DND-41 (cell line): ENCODE measurements at regions not wholly inside any gene's neighbourhood (a gene's known extent, or its start where the extent isn't known, plus 50 kb on each side); places are given as distances from the start of the nearest gene placed in this dataset.

Experiments used
- ATAC-seq: fragments of 200-7000 bp; cut with Tn5 transposase; 3 replicates; pipeline ENCODE4 v1.9.1; 2021; ENCODE audit warnings: low read depth; ENCODE audit not compliant: insufficient read depth
- DNase-seq: peaks from one replicate; pipeline ENCODE4 v3.0.0-alpha.2; 2020
- H2AFZ ChIP-seq: 2 replicates; pipeline ENCODE4 v1.6.0; 2012; ENCODE audit warnings: low read depth, low read length
- H3K27ac ChIP-seq: 2 replicates; pipeline ENCODE4 v1.5.1; 2012; ENCODE audit warnings: low read length, inconsistent platforms
- H3K27me3 ChIP-seq: fragments of 200-600 bp; sonication (generic); 2 replicates; pipeline ENCODE4 v1.6.0; 2012; ENCODE audit warnings: low read length, mild to moderate bottlenecking, inconsistent platforms; ENCODE audit not compliant: insufficient read depth, poor library complexity
- H3K36me3 ChIP-seq: 2 replicates; pipeline ENCODE4 v1.5.1; 2012; ENCODE audit warnings: low read length, inconsistent platforms; ENCODE audit not compliant: insufficient read depth
- H3K4me1 ChIP-seq: 2 replicates; pipeline ENCODE4 v1.5.1; 2012; ENCODE audit warnings: mild to moderate bottlenecking, low read length; ENCODE audit not compliant: insufficient read depth
- H3K4me2 ChIP-seq: 2 replicates; pipeline ENCODE4 v1.6.0; 2012; ENCODE audit warnings: mild to moderate bottlenecking, moderate library complexity, low read length, inconsistent platforms; ENCODE audit not compliant: insufficient read depth
- H3K4me3 ChIP-seq, 2 experiments: fragments of 200-600 bp in 1 of 2; shearing (Covaris generic) in 1 of 2; 2 replicates each; pipeline ENCODE4 v1.5.1; 2012 to 2016; ENCODE audit warnings: inconsistent platforms in 2 of 2, low read length in 2 of 2, mild to moderate bottlenecking in 2 of 2, low read depth in 1 of 2, moderate library complexity in 1 of 2
- H3K79me2 ChIP-seq: 2 replicates; pipeline ENCODE4 v1.6.0; 2012; ENCODE audit warnings: low read length, inconsistent platforms; ENCODE audit not compliant: insufficient read depth
- H3K9ac ChIP-seq: 2 replicates; pipeline ENCODE4 v1.6.0; 2012; ENCODE audit warnings: low read depth, mild to moderate bottlenecking, inconsistent platforms, low read length, moderate library complexity
- H3K9me3 ChIP-seq: 2 replicates; pipeline ENCODE4 v1.5.1; 2012; ENCODE audit warnings: low read length, moderate library complexity, mild to moderate bottlenecking, inconsistent platforms; ENCODE audit not compliant: insufficient read depth, severe bottlenecking
- H4K20me1 ChIP-seq: 2 replicates; pipeline ENCODE4 v1.6.0; 2012; ENCODE audit warnings: low read length; ENCODE audit not compliant: insufficient read depth
- CTCF ChIP-seq: IDR thresholded peaks from 2 replicates; pipeline ENCODE4 v1.5.1; 2012; ENCODE audit warnings: borderline replicate concordance, low read length, moderate library complexity, mild to moderate bottlenecking; ENCODE audit not compliant: poor library complexity, severe bottlenecking; ENCODE audit errors: extremely low read depth
- EZH2 ChIP-seq: IDR thresholded peaks from 3 replicates; pipeline ENCODE4 v1.6.1; 2012; ENCODE audit warnings: borderline replicate concordance, low read depth, mild to moderate bottlenecking, moderate library complexity, low read length, inconsistent platforms; ENCODE audit not compliant: severe bottlenecking

GRCh38 chr3:30187366-30187765 lies 419.0 kb upstream of the TGFBR2 start:
- Histone ChIP-seq H3K27me3 (no peaks in the 10 kb centered on the region), H3K4me3 (no peak overlapping the region), H3K4me1 (no peaks in the 10 kb centered on the region), H3K36me3 (no peaks in the 10 kb centered on the region), H3K9ac (no peak overlapping the region), H4K20me1 (no peaks in the 10 kb centered on the region), H3K79me2 (no peaks in the 10 kb centered on the region), H3K4me2 (no peak overlapping the region), H3K27ac (no peak overlapping the region), H3K9me3 (no peaks in the 10 kb centered on the region), H2AFZ (no peak overlapping the region)
- TF ChIP-seq EZH2 = no peak
- TF ChIP-seq CTCF = no peak
- ATAC-seq (no peak), DNase-seq (no peak)

DNA sequence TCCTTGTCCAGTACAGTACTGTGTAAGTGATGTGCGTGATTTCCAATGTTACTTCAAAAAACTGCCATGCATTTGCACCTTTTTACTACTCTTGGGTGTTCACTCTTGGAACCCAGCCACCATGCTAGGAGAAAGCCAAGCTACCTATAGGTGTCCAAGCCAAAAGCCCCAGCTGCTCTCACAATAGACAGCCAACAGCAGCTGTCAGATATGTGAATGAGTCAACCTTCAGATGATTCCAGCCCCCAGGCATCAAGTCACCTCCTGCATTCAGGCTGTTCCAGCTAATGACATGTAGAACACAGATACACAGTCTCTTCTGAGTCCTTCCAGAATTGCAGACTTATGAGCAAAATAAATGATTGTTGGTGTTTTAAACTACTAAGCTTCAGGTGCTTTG lies 417.7 kb upstream of the TGFBR2 start:
- TF ChIP-seq EZH2 (no peak), CTCF (no peak)
- DNase-seq (no peak), ATAC-seq (no peak)

GRCh38 chr3:30189900-30190299 lies 416.5 kb upstream of the TGFBR2 start:
- no peak for TF ChIP-seq EZH2
- TF ChIP-seq CTCF = no peak
- Histone ChIP-seq H3K27ac (no peak overlapping the region), H2AFZ (no peak overlapping the region), H3K4me1 (no peaks in the 10 kb centered on the region), H3K36me3 (no peaks in the 10 kb centered on the region), H3K9ac (no peak overlapping the region), H3K79me2 (no peaks in the 10 kb centered on the region), H3K4me3 (no peak overlapping the region), H4K20me1 (no peaks in the 10 kb centered on the region), H3K4me2 (no peak overlapping the region), H3K27me3 (no peaks in the 10 kb centered on the region), H3K9me3 (no peaks in the 10 kb centered on the region)
- DNase-seq (no peak), ATAC-seq (no peak)

More for the DNA sequence above, 417.7 kb upstream of the TGFBR2 start:
- no peaks in the 10 kb centered on the region for H3K9me3 ChIP-seq
- no peaks in the 10 kb centered on the region for H3K27me3 ChIP-seq
- no peak overlapping the region for H2AFZ ChIP-seq
- no peaks in the 10 kb centered on the region for H3K36me3 ChIP-seq
- H3K4me1 ChIP-seq = no peaks in the 10 kb centered on the region
- no peak overlapping the region for H3K27ac ChIP-seq
- no peak overlapping the region for H3K4me3 ChIP-seq
- H3K79me2 ChIP-seq = no peaks in the 10 kb centered on the region
- no peak overlapping the region for H3K9ac ChIP-seq
- H4K20me1 ChIP-seq = no peaks in the 10 kb centered on the region
- H3K4me2 ChIP-seq = no peak overlapping the region

DNA sequence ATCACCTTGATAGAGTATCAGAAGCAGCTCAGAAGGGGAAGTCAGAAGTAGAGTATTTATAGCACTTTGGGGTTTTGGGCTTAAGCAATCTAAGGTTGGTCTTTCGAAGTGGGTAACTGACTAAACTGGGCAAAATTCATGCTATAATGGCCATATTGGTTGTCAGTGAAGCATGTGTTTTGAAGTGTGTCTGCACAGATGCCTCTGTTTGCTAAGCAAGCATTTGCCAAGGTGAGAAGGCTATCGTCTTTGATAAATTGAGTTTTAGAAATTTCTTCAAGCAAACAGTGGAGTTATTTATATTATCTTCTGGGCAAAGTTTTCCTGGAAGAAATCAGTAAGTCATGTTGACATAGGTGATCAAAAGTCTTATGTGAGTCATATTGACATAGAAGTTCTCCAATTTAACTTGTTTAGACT lies 412.8 kb upstream of the TGFBR2 start:
- no peak overlapping the region for H3K4me3 ChIP-seq
- H3K9me3 ChIP-seq = no peaks in the 10 kb centered on the region
- TF ChIP-seq EZH2 (no peak), CTCF (no peak)
- H3K27ac ChIP-seq = no peak overlapping the region
- H3K4me2 ChIP-seq = no peak overlapping the region
- no peak for DNase-seq
- H4K20me1 ChIP-seq = no peaks in the 10 kb centered on the region
- H3K79me2 ChIP-seq = no peaks in the 10 kb centered on the region
- ATAC-seq = no peak
- H3K4me1 ChIP-seq = peaks cover 7% of the 10 kb centered on the region; the same call in 1 of the 2 replicates
- no peak overlapping the region for H3K9ac ChIP-seq
- H3K27me3 ChIP-seq = no peaks in the 10 kb centered on the region
- no peak overlapping the region for H2AFZ ChIP-seq
- H3K36me3 ChIP-seq = no peaks in the 10 kb centered on the region
